H1 (cell line): ENCODE measurements at regions not wholly inside any gene's neighbourhood (a gene's known extent, or its start where the extent isn't known, plus 50 kb on each side); places are given as distances from the start of the nearest gene placed in this dataset.

Experiments
- HDAC6 ChIP-seq: IDR thresholded peaks from one replicate; pipeline ENCODE4 v1.7.1; 2012; ENCODE audit warnings: low read depth, mild to moderate bottlenecking, inconsistent platforms, low read length, moderate library complexity
- RBBP5 ChIP-seq: IDR thresholded peaks from 2 replicates; pipeline ENCODE4 v1.7.1; 2012; ENCODE audit warnings: low read depth, mild to moderate bottlenecking, inconsistent platforms, low read length, moderate library complexity, borderline replicate concordance

DNA sequence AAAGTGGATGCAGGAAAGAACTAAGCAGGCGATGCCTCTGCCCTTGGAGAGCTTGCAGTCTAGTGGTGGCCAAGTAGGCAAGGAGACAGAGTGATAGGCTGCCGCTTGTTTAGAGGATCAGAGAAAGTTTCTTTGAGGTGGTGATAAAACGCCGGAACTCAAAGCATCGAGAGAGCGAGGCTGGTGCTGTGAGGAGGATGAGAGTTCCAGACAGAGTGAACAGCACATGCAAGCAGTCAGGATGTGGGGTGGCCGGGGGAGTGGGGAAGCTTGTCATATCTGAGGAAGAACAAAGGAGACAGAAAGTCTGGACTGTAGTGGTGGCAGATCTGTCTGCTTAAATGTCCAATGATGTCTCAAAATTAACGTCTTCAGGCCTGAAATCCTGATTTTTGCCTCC, 319.7 kb downstream of the SNAPC1 start (continued):
- TF ChIP-seq HDAC6, result no peak
- no peak for TF ChIP-seq RBBP5
